ENCODE measurements at regions not wholly inside any gene's neighbourhood (a gene's known extent, or its start where the extent isn't known, plus 50 kb on each side); places are given as distances from the start of the nearest gene placed in this dataset.

DNA sequence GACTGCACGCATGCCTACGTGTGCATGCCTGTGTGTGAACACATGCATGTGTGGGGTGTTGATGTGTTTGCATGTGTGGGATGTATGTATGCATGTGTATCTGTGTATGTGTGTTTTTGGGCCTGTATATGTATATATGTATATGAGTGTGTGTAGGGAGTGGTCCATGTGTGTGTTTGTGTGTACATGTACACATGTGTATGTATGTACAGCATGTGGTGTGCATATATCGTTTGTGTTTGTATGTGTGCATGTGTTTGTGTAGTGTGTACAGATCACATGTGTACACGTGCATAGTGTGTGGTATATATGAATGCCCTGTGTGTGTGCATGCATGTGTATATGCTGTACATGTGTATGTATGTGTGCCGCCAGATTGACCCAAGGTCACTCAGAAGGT lies 54.2 kb upstream of the ASB18 start:
- TF ChIP-seq POLR2A (IDR thresholded peaks at IDR 0.05): no peak
- TF ChIP-seq, protein P1, sequence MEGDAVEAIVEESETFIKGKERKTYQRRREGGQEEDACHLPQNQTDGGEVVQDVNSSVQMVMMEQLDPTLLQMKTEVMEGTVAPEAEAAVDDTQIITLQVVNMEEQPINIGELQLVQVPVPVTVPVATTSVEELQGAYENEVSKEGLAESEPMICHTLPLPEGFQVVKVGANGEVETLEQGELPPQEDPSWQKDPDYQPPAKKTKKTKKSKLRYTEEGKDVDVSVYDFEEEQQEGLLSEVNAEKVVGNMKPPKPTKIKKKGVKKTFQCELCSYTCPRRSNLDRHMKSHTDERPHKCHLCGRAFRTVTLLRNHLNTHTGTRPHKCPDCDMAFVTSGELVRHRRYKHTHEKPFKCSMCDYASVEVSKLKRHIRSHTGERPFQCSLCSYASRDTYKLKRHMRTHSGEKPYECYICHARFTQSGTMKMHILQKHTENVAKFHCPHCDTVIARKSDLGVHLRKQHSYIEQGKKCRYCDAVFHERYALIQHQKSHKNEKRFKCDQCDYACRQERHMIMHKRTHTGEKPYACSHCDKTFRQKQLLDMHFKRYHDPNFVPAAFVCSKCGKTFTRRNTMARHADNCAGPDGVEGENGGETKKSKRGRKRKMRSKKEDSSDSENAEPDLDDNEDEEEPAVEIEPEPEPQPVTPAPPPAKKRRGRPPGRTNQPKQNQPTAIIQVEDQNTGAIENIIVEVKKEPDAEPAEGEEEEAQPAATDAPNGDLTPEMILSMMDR (IDR thresholded peaks at IDR 0.05 in 8 of 11, conservative IDR thresholded peaks at IDR 0.05 in 3 of 11): no peak
- no peak for TF ChIP-seq POLR2AphosphoS5 (IDR thresholded peaks at IDR 0.05)
